ENCODE measurements at regions not wholly inside any gene's neighbourhood (a gene's known extent, or its start where the extent isn't known, plus 50 kb on each side); places are given as distances from the start of the nearest gene placed in this dataset.

DNA sequence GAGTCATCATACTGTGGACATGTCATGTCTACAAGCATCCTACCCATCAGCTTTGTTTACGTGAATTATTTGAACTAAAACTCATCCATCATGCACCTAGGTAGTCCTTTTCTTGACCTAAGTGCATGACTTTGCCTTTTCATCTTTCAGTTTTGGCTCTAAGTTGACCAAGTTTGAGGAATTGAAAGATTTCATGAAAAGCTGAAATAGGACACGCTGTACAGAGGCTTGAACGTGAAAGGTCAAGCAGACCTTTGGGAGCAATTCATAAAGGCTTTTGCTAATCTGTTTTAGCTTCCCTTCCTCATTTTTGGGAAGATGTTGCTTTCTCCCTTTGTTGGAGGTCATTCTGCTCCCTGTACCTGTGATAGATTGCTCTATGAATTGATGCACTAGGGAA, 55.1 kb upstream of the MLIP start:
- TF ChIP-seq, protein P1, sequence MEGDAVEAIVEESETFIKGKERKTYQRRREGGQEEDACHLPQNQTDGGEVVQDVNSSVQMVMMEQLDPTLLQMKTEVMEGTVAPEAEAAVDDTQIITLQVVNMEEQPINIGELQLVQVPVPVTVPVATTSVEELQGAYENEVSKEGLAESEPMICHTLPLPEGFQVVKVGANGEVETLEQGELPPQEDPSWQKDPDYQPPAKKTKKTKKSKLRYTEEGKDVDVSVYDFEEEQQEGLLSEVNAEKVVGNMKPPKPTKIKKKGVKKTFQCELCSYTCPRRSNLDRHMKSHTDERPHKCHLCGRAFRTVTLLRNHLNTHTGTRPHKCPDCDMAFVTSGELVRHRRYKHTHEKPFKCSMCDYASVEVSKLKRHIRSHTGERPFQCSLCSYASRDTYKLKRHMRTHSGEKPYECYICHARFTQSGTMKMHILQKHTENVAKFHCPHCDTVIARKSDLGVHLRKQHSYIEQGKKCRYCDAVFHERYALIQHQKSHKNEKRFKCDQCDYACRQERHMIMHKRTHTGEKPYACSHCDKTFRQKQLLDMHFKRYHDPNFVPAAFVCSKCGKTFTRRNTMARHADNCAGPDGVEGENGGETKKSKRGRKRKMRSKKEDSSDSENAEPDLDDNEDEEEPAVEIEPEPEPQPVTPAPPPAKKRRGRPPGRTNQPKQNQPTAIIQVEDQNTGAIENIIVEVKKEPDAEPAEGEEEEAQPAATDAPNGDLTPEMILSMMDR (IDR thresholded peaks at IDR 0.05; ENCODE audit: insufficient read depth, low read length, missing control alignments): no peak
- CTCF ChIA-PET: no interaction called here
- POLR2A ChIA-PET: no interaction called here

DNA sequence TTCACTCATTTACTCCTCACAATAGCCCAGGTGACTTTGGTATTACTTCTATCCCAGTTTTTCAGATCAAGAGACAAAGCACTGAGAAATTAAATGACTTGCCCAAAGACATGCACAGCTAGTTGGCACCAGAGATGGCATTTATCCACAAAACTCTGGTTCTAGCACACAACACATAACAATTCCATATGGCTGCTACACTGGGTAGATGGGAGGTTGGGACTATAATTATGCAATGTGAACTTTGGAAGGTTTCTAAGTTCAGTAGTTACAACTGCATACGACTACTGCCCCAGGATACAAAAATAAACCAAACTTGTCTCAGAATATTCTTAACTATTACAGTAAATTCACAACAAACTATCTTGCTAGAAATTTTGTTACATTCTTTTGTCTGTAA, 54.2 kb upstream of the MLIP start:
- ChIA-PET CTCF (no interaction called here), POLR2A (no interaction called here)
- no peak for DNase-seq (ENCODE audit: low read depth, low spot score)
- no peak overlapping the region for H3K4me3 ChIP-seq (ENCODE audit: low read depth, low read length)
- TF ChIP-seq, protein P1 (IDR thresholded peaks at IDR 0.05; ENCODE audit: insufficient read depth, low read length, missing control alignments): no peak

More for the DNA sequence above, 55.1 kb upstream of the MLIP start:
- DNase-seq (ENCODE audit: low read depth, low spot score): no peak
- H3K4me3 ChIP-seq (ENCODE audit: low read depth, low read length): no peak overlapping the region

DNA sequence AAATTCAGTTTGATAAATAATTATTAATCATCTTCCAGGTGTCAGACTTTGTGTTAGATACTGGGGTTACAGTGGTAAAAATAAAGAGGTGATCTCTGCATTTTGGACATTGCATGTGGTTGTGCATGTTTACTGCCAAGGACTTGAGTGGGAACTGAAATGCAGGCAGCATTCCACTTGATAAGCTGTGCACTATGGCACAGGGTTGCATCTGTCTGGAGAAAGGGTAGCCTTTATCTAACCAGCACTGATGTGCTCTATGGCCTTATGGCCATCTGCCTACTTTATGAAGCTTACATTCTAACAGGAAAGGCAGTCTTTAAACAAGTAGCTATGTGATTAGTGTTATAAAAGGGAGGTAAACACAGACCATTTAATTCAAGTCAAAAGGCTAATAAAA, 53.0 kb upstream of the MLIP start:
- TF ChIP-seq, protein P1 (IDR thresholded peaks at IDR 0.05; ENCODE audit: insufficient read depth, low read length, missing control alignments): no peak
- CTCF ChIA-PET: interaction anchor here (0.7 to 1.0 kb wide), 2 partner anchors 10 to 73 kb away, joined by 3 to 4 read pairs; no protein-coding TSS in a partner anchor

DNA sequence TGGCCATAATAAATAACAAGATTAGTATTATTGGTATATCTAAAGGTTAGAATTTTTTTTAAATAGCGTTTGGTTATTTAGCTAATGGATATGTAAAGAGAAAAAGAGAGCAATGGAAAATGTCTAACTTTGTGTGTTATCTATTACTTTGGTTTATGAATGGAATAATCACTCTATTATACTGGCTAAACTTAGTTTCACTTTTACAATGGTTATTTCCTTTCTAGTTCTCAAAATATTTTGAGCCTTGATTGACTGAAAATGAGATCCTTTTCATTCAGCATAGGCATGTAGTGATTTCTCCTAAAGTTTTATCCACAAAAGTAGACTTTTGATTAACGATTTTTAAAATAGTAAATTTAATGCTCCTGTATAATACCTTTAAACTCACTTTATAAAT, 51.6 kb upstream of the MLIP start:
- no peak for DNase-seq (ENCODE audit: low read depth, low spot score)
- CTCF ChIA-PET: interaction anchor here (0.8 to 2.1 kb wide), 2 partner anchors 20 to 184 kb away, joined by 3 to 5 read pairs; no protein-coding TSS in a partner anchor
- POLR2A ChIA-PET: no interaction called here
- TF ChIP-seq, protein P1 (IDR thresholded peaks at IDR 0.05; ENCODE audit: insufficient read depth, low read length, missing control alignments): no peak
- H3K4me3 ChIP-seq (ENCODE audit: low read depth, low read length): no peak overlapping the region

More for the DNA sequence above, 53.0 kb upstream of the MLIP start:
- H3K4me3 ChIP-seq (ENCODE audit: low read depth, low read length): no peak overlapping the region
- POLR2A ChIA-PET: no interaction called here
- no peak for DNase-seq (ENCODE audit: low read depth, low spot score)

DNA sequence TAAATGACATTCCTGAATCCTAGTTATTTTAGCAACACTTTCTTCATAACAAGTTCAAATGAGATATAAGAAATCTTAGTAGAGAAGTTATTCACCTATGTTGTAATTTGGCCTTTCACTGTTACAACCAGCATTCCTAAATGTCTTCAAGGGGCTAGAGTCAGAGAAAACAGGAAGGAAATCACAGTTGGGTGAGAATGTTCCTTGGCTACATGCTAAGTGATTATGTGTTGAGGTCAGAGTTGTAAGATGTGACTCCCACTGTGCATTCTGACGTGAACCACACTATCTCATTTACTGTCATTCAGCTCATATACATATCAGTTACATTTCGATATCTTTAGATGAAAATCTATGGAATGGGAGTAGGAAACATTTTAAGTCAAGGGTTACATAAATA, 51.0 kb upstream of the MLIP start:
- ChIA-PET CTCF (interaction anchor here (0.8 to 2.1 kb wide), 2 partner anchors 20 to 184 kb away, joined by 3 to 5 read pairs; no protein-coding TSS in a partner anchor), POLR2A (no interaction called here)
- TF ChIP-seq, protein P1 (IDR thresholded peaks at IDR 0.05; ENCODE audit: insufficient read depth, low read length, missing control alignments): no peak
- H3K4me3 ChIP-seq (ENCODE audit: low read depth, low read length): no peak overlapping the region
- peak; percentile 19 for DNase-seq (ENCODE audit: low read depth, low spot score)
